Testis (tissue), 2 donors: ENCODE measurements at regions not wholly inside any gene's neighbourhood (a gene's known extent, or its start where the extent isn't known, plus 50 kb on each side); places are given as distances from the start of the nearest gene placed in this dataset.

ENCODE experiments used
- DNase-seq: peaks from one replicate; pipeline ENCODE4 v3.0.0-alpha.2; 2019
- H3K27ac ChIP-seq, 2 donors: fragments of 200-600 bp; sonication (generic); one replicate each; pipeline ENCODE4 v1.5.1; 2019
- H3K27me3 ChIP-seq: fragments of 200-600 bp; sonication (generic); one replicate; pipeline ENCODE4 v1.5.1; 2019
- H3K36me3 ChIP-seq: fragments of 200-600 bp; sonication (generic); one replicate; pipeline ENCODE4 v1.5.1; 2017; ENCODE audit warnings: low read depth; ENCODE audit errors: missing control alignments
- H3K4me1 ChIP-seq: fragments of 200-600 bp; sonication (generic); one replicate; pipeline ENCODE4 v1.5.1; 2019
- H3K4me3 ChIP-seq, 2 donors: fragments of 200-600 bp; sonication (generic); one replicate each; pipeline ENCODE4 v1.5.1; 2017 to 2019
- H3K9me3 ChIP-seq: fragments of 200-600 bp; sonication (generic); one replicate; pipeline ENCODE4 v1.5.1; 2017
- POLR2A ChIP-seq: fragments of 450-650 bp; IDR thresholded peaks from one replicate; pipeline ENCODE4 v1.6.1; 2017; ENCODE audit warnings: antibody characterized with exemption, mild to moderate bottlenecking, moderate library complexity
- WGBS, 2 donors: methylation state at CpG; one replicate each; pipeline ENCODE4 v1.1.5; 2018; 5-methylcytosine and 5-hydroxymethylcytosine counted together
- intact Hi-C: fragments of 100-400 bp; cut with DNase I; formaldehyde crosslinking; loops from one replicate; pipeline ENCODE4 v1.15.1; 2023; ENCODE audit warnings: low total_unique reads
- TF ChIP-seq, protein P1 (sequence below), 3 experiments: fragments of 450-650 bp in 2 of 3; fragments of 200-600 bp in 1 of 3; sonication (generic) in 1 of 3; IDR thresholded peaks; one replicate each; pipeline ENCODE4 v1.5.1; 2016 to 2019; ENCODE audit warnings: antibody characterized with exemption in 3 of 3, mild to moderate bottlenecking in 2 of 3, moderate library complexity in 1 of 3

DNA sequence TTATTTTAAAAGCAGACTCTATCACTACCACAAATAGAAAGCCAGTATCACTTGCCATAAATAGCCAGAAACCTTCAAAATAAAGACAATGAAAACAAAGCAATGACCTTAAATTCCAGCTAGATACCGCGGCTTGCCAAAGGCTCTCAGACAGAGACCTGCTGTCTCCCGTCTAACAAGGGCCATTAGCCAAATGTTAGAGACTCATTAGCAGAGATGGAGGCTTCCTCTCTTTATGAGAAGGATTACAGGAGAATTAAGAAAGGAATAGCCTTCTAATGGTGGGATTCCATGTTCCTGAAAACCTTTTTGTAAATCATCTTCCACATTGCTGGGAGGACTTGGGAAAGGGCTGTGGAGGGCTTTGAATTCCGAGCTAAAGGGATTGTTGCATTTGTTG is 206.7 kb downstream of the AACS start:
- DNase-seq: no peak
- no peak overlapping the region for H3K4me3 ChIP-seq
- H3K27me3 ChIP-seq: no peaks in the 10 kb centered on the region
- WGBS, 2 donors: 36 to 46% methylated on average over 4 of the region's 4 CpGs
- no peaks in the 10 kb centered on the region for H3K9me3 ChIP-seq
- TF ChIP-seq POLR2A: no peak
- TF ChIP-seq, protein P1, sequence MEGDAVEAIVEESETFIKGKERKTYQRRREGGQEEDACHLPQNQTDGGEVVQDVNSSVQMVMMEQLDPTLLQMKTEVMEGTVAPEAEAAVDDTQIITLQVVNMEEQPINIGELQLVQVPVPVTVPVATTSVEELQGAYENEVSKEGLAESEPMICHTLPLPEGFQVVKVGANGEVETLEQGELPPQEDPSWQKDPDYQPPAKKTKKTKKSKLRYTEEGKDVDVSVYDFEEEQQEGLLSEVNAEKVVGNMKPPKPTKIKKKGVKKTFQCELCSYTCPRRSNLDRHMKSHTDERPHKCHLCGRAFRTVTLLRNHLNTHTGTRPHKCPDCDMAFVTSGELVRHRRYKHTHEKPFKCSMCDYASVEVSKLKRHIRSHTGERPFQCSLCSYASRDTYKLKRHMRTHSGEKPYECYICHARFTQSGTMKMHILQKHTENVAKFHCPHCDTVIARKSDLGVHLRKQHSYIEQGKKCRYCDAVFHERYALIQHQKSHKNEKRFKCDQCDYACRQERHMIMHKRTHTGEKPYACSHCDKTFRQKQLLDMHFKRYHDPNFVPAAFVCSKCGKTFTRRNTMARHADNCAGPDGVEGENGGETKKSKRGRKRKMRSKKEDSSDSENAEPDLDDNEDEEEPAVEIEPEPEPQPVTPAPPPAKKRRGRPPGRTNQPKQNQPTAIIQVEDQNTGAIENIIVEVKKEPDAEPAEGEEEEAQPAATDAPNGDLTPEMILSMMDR (IDR thresholded peaks at IDR 0.05): no peak
- no peaks in the 10 kb centered on the region for H3K36me3 ChIP-seq
- no peak overlapping the region for H3K27ac ChIP-seq
- peaks cover 3% of the 10 kb centered on the region for H3K4me1 ChIP-seq
- intact Hi-C loops: no loop called here

DNA sequence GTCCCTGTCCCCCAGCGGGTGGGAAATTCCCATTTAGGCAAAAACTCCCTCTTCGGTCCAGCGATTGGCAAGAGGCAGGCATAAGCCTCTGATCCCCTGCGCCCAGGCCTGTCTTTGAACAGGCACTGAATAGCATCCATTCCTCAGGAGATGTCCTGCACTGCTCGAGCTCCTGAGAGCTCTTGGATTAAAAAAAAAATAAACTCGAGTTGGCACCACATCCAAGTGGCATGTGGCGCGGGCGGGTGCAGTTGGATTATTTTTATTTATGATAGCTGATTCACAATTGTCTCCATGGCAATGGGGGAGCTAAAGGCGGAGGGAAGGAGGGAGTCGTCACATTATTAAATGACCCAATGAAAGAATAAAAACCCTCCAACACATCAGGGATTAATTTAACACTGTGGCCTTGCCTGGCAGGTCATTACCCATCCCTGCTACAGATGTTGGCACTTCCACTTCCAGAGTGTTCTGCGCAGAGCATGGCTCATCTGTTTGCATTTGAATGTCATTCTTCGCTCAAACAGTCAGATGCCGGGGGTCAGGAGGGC is 207.2 kb downstream of the AACS start:
- no peak for TF ChIP-seq POLR2A
- TF ChIP-seq, protein P1 (IDR thresholded peaks at IDR 0.05): no peak
- 86 to 91% methylated on average over 14 of the region's 14 CpGs for WGBS, 2 donors
- Histone ChIP-seq H3K4me1 (peaks cover 3% of the 10 kb centered on the region), H3K4me3 (no peak overlapping the region), H3K36me3 (no peaks in the 10 kb centered on the region), H3K27me3 (no peaks in the 10 kb centered on the region), H3K27ac (no peak overlapping the region), H3K9me3 (no peaks in the 10 kb centered on the region)
- no peak for DNase-seq
- intact Hi-C loops: no loop called here

DNA sequence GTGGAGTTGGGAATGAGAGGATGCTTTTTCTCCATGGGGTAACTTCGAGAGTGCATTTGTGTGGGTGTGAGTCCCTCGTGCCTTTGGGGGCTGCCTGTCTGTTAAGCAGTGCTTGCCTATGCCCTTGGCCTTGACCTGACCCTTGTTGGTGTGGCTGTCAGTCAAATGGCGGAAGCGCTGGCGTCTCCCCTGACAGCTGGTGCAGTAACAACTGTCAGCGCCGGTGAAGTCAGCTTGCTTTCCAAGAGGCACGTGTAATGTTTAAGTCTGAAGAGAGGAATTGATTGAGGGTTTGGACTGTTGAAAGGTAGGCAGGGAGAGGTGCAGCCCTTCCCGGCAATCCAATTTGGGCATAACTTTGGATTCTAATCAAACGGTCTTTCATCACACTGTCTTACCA is 211.3 kb downstream of the AACS start:
- Histone ChIP-seq H3K36me3 (no peaks in the 10 kb centered on the region), H3K27ac (no peak overlapping the region), H3K4me3 (no peak overlapping the region), H3K27me3 (no peaks in the 10 kb centered on the region), H3K4me1 (peaks cover 3% of the 10 kb centered on the region), H3K9me3 (no peaks in the 10 kb centered on the region)
- DNase-seq: no peak
- no peak for TF ChIP-seq POLR2A
- TF ChIP-seq, protein P1 (IDR thresholded peaks at IDR 0.05): no peak
- intact Hi-C loops: no loop called here
- WGBS, 2 donors: 64 to 82% methylated on average over 9 to 10 of the region's 10 CpGs

DNA sequence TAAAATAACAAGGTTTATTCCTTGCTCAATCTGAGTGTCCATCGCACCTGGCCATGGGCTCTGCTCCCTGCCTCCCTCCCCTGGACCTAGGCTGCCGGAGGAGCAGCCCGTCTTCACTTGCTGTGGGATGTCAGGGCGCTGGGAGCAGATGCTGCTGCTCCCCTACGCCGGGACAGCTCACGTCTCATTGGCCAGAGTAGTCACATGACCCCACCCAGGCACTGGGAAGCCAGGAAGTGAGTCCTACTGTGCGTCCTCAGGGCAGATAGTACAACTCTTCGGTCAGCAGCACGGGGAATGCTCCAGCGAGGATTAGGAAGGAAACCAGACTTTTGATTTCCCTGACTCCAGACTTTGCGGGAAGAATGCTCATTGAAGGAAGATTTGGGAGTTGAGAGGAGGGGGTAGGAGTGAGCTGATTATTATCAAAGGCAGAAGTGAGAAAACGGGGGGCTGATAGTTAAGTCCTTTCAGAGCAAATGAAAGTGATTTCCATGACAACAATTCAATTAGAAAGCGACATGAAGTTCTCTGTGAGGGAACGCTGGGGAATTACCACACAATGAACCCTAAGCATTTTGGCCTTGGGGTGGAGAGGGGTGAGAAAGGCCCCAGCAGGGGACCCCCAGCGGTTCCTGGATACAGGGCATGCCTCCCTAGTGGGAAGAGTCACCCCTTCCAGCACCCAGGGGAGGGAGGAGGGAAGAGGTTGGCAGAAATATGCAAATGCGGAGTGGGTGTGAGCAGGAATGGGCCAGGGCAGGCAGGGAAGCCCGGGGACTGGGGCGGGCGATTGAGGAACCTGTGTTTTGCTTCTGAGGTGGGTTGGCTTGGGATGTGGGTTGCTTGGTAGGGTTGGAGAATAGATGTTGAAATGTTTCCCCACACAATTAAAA is 215.5 kb downstream of the AACS start:
- H3K4me1 ChIP-seq: no peaks in the 10 kb centered on the region
- intact Hi-C loops: no loop called here
- no peak for TF ChIP-seq POLR2A
- TF ChIP-seq, protein P1 (IDR thresholded peaks at IDR 0.05): no peak
- H3K27ac ChIP-seq: no peak overlapping the region
- H3K9me3 ChIP-seq: no peaks in the 10 kb centered on the region
- H3K4me3 ChIP-seq: peak overlapping the region in 1 of 2 donors; percentile 31
- DNase-seq: peak; percentile 59
- 24 to 34% methylated on average over 20 of the region's 20 CpGs for WGBS, 2 donors
- no peaks in the 10 kb centered on the region for H3K27me3 ChIP-seq
- H3K36me3 ChIP-seq: no peaks in the 10 kb centered on the region
